Activated CD4-positive, alpha-beta T cell treated with anti-CD3 and anti-CD28 coated beads, Interleukin-2, amount 10 ng/mL, durations not matched to agents 7 days and 5 days (primary cell): ENCODE measurements at regions not wholly inside any gene's neighbourhood (a gene's known extent, or its start where the extent isn't known, plus 50 kb on each side); places are given as distances from the start of the nearest gene placed in this dataset.

Experiments
- CTCF ChIA-PET: fragments of 350-600 bp; sonication (Branson Sonifier 250); formaldehyde crosslinking; loops from one replicate; lab custom pipeline; 2021; ENCODE audit warnings: antibody characterized with exemption; lab: Charles Lee
- POLR2A ChIA-PET: fragments of 350-600 bp; sonication (Branson Sonifier 250); formaldehyde crosslinking; loops from one replicate; lab custom pipeline; 2021; ENCODE audit warnings: antibody characterized with exemption; lab: Charles Lee
- DNase-seq: peaks from one replicate; pipeline ENCODE4 v3.0.0-alpha.2; 2020
- H3K27ac Mint-ChIP-seq: one replicate; pipeline ENCODE4 v1.8.0; 2021; ENCODE audit warnings: mild to moderate bottlenecking, moderate library complexity, mixed read lengths
- H3K27me3 Mint-ChIP-seq: one replicate; pipeline ENCODE4 v1.8.0; 2021; ENCODE audit warnings: mixed read lengths
- H3K36me3 Mint-ChIP-seq: one replicate; pipeline ENCODE4 v1.8.0; 2021; ENCODE audit warnings: low read depth, mixed read lengths
- H3K4me1 Mint-ChIP-seq: one replicate; pipeline ENCODE4 v1.8.0; 2021; ENCODE audit warnings: mixed read lengths
- H3K4me3 Mint-ChIP-seq: one replicate; pipeline ENCODE4 v1.8.0; 2021; ENCODE audit warnings: mild to moderate bottlenecking, moderate library complexity, mixed read lengths
- H3K9me3 Mint-ChIP-seq: one replicate; pipeline ENCODE4 v1.8.0; 2021; ENCODE audit warnings: mixed read lengths

- DNase-seq, result no peak
- no peaks in the 10 kb centered on the region for H3K4me1 Mint-ChIP-seq
- H3K9me3 Mint-ChIP-seq, result no peaks in the 10 kb centered on the region
- POLR2A ChIA-PET, result no interaction called here
- H3K4me3 Mint-ChIP-seq, result no peak overlapping the region
- H3K27ac Mint-ChIP-seq, result no peak overlapping the region
- no peaks in the 10 kb centered on the region for H3K36me3 Mint-ChIP-seq
- no peaks in the 10 kb centered on the region for H3K27me3 Mint-ChIP-seq
- CTCF ChIA-PET, result no interaction called here
Observed at GRCh38 chr4:31084806-31085416, 364.7 kb downstream of the PCDH7 start.

- H3K4me3 Mint-ChIP-seq, result no peak overlapping the region
- no peak overlapping the region for H3K27ac Mint-ChIP-seq
- ChIA-PET CTCF (no interaction called here), POLR2A (no interaction called here)
- no peaks in the 10 kb centered on the region for H3K4me1 Mint-ChIP-seq
- no peak for DNase-seq
- H3K27me3 Mint-ChIP-seq, result no peaks in the 10 kb centered on the region
- H3K9me3 Mint-ChIP-seq, result no peaks in the 10 kb centered on the region
- no peaks in the 10 kb centered on the region for H3K36me3 Mint-ChIP-seq
Observed at GRCh38 chr4:31085689-31086088, 365.5 kb downstream of the PCDH7 start.

GRCh38 chr4:31086756-31087330 is 366.7 kb downstream of the PCDH7 start:
- POLR2A ChIA-PET, result no interaction called here

GRCh38 chr4:31088600-31089230 is 368.5 kb downstream of the PCDH7 start:
- ChIA-PET CTCF (no interaction called here), POLR2A (no interaction called here)
- H3K27ac Mint-ChIP-seq, result no peak overlapping the region
- H3K36me3 Mint-ChIP-seq, result no peaks in the 10 kb centered on the region
- no peaks in the 10 kb centered on the region for H3K4me1 Mint-ChIP-seq
- no peaks in the 10 kb centered on the region for H3K27me3 Mint-ChIP-seq
- no peak for DNase-seq
- no peak overlapping the region for H3K4me3 Mint-ChIP-seq
- H3K9me3 Mint-ChIP-seq, result no peaks in the 10 kb centered on the region

More at GRCh38 chr4:31086756-31087330, 366.7 kb downstream of the PCDH7 start:
- CTCF ChIA-PET, result no interaction called here
- no peaks in the 10 kb centered on the region for H3K9me3 Mint-ChIP-seq
- H3K27me3 Mint-ChIP-seq, result no peaks in the 10 kb centered on the region
- no peaks in the 10 kb centered on the region for H3K4me1 Mint-ChIP-seq
- H3K27ac Mint-ChIP-seq, result no peak overlapping the region
- no peak overlapping the region for H3K4me3 Mint-ChIP-seq
- no peaks in the 10 kb centered on the region for H3K36me3 Mint-ChIP-seq
- no peak for DNase-seq

- Mint-ChIP-seq H3K27ac (no peak overlapping the region), H3K4me3 (no peak overlapping the region)
- POLR2A ChIA-PET, result no interaction called here
Observed at GRCh38 chr4:31089815-31090214, 369.6 kb downstream of the PCDH7 start.

GRCh38 chr4:31094474-31094873 is 374.3 kb downstream of the PCDH7 start:
- Mint-ChIP-seq H3K9me3 (no peaks in the 10 kb centered on the region), H3K4me3 (no peak overlapping the region), H3K4me1 (no peaks in the 10 kb centered on the region), H3K27ac (no peak overlapping the region), H3K27me3 (no peaks in the 10 kb centered on the region), H3K36me3 (no peaks in the 10 kb centered on the region)
- ChIA-PET CTCF (no interaction called here), POLR2A (no interaction called here)
- DNase-seq, result no peak

More at GRCh38 chr4:31089815-31090214, 369.6 kb downstream of the PCDH7 start:
- CTCF ChIA-PET, result no interaction called here
- H3K27me3 Mint-ChIP-seq, result no peaks in the 10 kb centered on the region
- H3K9me3 Mint-ChIP-seq, result no peaks in the 10 kb centered on the region
- H3K4me1 Mint-ChIP-seq, result no peaks in the 10 kb centered on the region
- DNase-seq, result no peak
- no peaks in the 10 kb centered on the region for H3K36me3 Mint-ChIP-seq

- CTCF ChIA-PET, result no interaction called here
- Mint-ChIP-seq H3K27me3 (no peaks in the 10 kb centered on the region), H3K4me3 (no peak overlapping the region), H3K27ac (no peak overlapping the region), H3K9me3 (no peaks in the 10 kb centered on the region), H3K4me1 (no peaks in the 10 kb centered on the region), H3K36me3 (no peaks in the 10 kb centered on the region)
- no peak for DNase-seq
- POLR2A ChIA-PET, result no interaction called here
Observed at GRCh38 chr4:31097999-31098398, 377.8 kb downstream of the PCDH7 start.

- Mint-ChIP-seq H3K4me1 (no peaks in the 10 kb centered on the region), H3K9me3 (no peaks in the 10 kb centered on the region), H3K4me3 (no peak overlapping the region), H3K27me3 (no peaks in the 10 kb centered on the region), H3K36me3 (no peaks in the 10 kb centered on the region), H3K27ac (no peak overlapping the region)
- POLR2A ChIA-PET, result no interaction called here
- CTCF ChIA-PET, result no interaction called here
- DNase-seq, result no peak
Observed at GRCh38 chr4:31100536-31100935, 380.4 kb downstream of the PCDH7 start.

- Mint-ChIP-seq H3K27ac (no peak overlapping the region), H3K4me1 (no peaks in the 10 kb centered on the region), H3K4me3 (no peak overlapping the region), H3K9me3 (no peaks in the 10 kb centered on the region), H3K27me3 (no peaks in the 10 kb centered on the region), H3K36me3 (no peaks in the 10 kb centered on the region)
- POLR2A ChIA-PET, result no interaction called here
- DNase-seq, result no peak
- CTCF ChIA-PET, result no interaction called here
Observed at GRCh38 chr4:31104043-31104442, 383.9 kb downstream of the PCDH7 start.

GRCh38 chr4:31104577-31104976 is 384.4 kb downstream of the PCDH7 start:
- Mint-ChIP-seq H3K9me3 (no peaks in the 10 kb centered on the region), H3K4me1 (no peaks in the 10 kb centered on the region), H3K36me3 (no peaks in the 10 kb centered on the region), H3K27me3 (no peaks in the 10 kb centered on the region), H3K27ac (no peak overlapping the region), H3K4me3 (no peak overlapping the region)
- ChIA-PET CTCF (no interaction called here), POLR2A (no interaction called here)
- DNase-seq, result no peak

GRCh38 chr4:31106419-31106818 is 386.2 kb downstream of the PCDH7 start:
- CTCF ChIA-PET, result no interaction called here
- POLR2A ChIA-PET, result no interaction called here

GRCh38 chr4:31107362-31107761 is 387.2 kb downstream of the PCDH7 start:
- H3K9me3 Mint-ChIP-seq, result no peaks in the 10 kb centered on the region

More at GRCh38 chr4:31106419-31106818, 386.2 kb downstream of the PCDH7 start:
- no peak overlapping the region for H3K27ac Mint-ChIP-seq
- H3K9me3 Mint-ChIP-seq, result no peaks in the 10 kb centered on the region
- H3K36me3 Mint-ChIP-seq, result no peaks in the 10 kb centered on the region
- DNase-seq, result no peak
- no peaks in the 10 kb centered on the region for H3K27me3 Mint-ChIP-seq
- no peaks in the 10 kb centered on the region for H3K4me1 Mint-ChIP-seq
- H3K4me3 Mint-ChIP-seq, result no peak overlapping the region

GRCh38 chr4:31108762-31109161 is 388.6 kb downstream of the PCDH7 start:
- no peaks in the 10 kb centered on the region for H3K27me3 Mint-ChIP-seq
- no peak overlapping the region for H3K27ac Mint-ChIP-seq
- no peak for DNase-seq
- ChIA-PET POLR2A (no interaction called here), CTCF (interaction anchor here (0.6 kb wide), 1 partner anchor 30 kb away, joined by 3 read pairs; no protein-coding TSS in a partner anchor)
- no peaks in the 10 kb centered on the region for H3K36me3 Mint-ChIP-seq
- H3K4me1 Mint-ChIP-seq, result no peaks in the 10 kb centered on the region
- H3K9me3 Mint-ChIP-seq, result no peaks in the 10 kb centered on the region
- no peak overlapping the region for H3K4me3 Mint-ChIP-seq

More at GRCh38 chr4:31107362-31107761, 387.2 kb downstream of the PCDH7 start:
- H3K4me3 Mint-ChIP-seq, result no peak overlapping the region
- no peak for DNase-seq
- ChIA-PET CTCF (no interaction called here), POLR2A (no interaction called here)
- H3K4me1 Mint-ChIP-seq, result no peaks in the 10 kb centered on the region
- H3K27ac Mint-ChIP-seq, result no peak overlapping the region
- H3K36me3 Mint-ChIP-seq, result no peaks in the 10 kb centered on the region
- H3K27me3 Mint-ChIP-seq, result no peaks in the 10 kb centered on the region
